PFSK-1 (cell line): ENCODE measurements at regions not wholly inside any gene's neighbourhood (a gene's known extent, or its start where the extent isn't known, plus 50 kb on each side); places are given as distances from the start of the nearest gene placed in this dataset.

Experiments
- POLR2AphosphoS5 ChIP-seq: IDR thresholded peaks from 2 replicates; pipeline ENCODE4 v1.6.1; 2012; ENCODE audit warnings: low read depth, mild to moderate bottlenecking, control low read depth, low read length, moderate library complexity
- TAF1 ChIP-seq: IDR thresholded peaks from 2 replicates; pipeline ENCODE4 v1.6.1; 2012; ENCODE audit warnings: low read length, control low read depth, borderline replicate concordance; ENCODE audit not compliant: insufficient read depth
- TF ChIP-seq, protein P1 (sequence below), 2 experiments: IDR thresholded peaks; 2 replicates each; pipeline versions ENCODE4 v1.6.1 to v1.8.0; 2011 to 2012; ENCODE audit warnings: low read depth in 2 of 2, low read length in 2 of 2, control low read depth in 1 of 2, inconsistent platforms in 1 of 2, mild to moderate bottlenecking in 1 of 2, moderate library complexity in 1 of 2; ENCODE audit not compliant: insufficient read depth in 1 of 2

DNA sequence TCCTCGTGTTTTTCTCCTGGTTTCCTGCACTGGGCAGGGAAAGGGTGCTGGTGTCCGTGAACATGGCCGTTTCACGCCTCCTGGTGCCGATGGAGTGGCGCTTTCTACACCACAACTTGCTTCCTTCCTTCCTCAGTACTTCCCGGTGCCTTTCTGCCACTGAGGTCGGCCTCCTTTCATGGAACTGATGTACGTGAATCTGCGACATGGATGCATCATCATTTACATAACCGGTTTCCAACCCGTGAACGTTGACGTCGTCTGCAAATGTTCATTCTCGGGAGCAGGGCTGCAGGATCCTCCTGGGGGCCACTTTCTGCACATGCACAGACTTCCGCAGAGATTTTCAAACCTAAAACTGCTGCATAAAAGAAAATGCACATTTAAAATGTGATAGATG, 474.4 kb downstream of the BRD1 start:
- TF ChIP-seq POLR2AphosphoS5 = no peak
- TF ChIP-seq TAF1 = no peak
- TF ChIP-seq, protein P1, sequence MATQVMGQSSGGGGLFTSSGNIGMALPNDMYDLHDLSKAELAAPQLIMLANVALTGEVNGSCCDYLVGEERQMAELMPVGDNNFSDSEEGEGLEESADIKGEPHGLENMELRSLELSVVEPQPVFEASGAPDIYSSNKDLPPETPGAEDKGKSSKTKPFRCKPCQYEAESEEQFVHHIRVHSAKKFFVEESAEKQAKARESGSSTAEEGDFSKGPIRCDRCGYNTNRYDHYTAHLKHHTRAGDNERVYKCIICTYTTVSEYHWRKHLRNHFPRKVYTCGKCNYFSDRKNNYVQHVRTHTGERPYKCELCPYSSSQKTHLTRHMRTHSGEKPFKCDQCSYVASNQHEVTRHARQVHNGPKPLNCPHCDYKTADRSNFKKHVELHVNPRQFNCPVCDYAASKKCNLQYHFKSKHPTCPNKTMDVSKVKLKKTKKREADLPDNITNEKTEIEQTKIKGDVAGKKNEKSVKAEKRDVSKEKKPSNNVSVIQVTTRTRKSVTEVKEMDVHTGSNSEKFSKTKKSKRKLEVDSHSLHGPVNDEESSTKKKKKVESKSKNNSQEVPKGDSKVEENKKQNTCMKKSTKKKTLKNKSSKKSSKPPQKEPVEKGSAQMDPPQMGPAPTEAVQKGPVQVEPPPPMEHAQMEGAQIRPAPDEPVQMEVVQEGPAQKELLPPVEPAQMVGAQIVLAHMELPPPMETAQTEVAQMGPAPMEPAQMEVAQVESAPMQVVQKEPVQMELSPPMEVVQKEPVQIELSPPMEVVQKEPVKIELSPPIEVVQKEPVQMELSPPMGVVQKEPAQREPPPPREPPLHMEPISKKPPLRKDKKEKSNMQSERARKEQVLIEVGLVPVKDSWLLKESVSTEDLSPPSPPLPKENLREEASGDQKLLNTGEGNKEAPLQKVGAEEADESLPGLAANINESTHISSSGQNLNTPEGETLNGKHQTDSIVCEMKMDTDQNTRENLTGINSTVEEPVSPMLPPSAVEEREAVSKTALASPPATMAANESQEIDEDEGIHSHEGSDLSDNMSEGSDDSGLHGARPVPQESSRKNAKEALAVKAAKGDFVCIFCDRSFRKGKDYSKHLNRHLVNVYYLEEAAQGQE (IDR thresholded peaks at IDR 0.05; ENCODE audit: insufficient read depth in 1 of 2, low read depth in 2 of 2, low read length in 2 of 2) = no peak
